Right hindlimb (tissue), 1 donor: ENCODE measurements at regions not wholly inside any gene's neighbourhood (a gene's known extent, or its start where the extent isn't known, plus 50 kb on each side); places are given as distances from the start of the nearest gene placed in this dataset.

Experiments
- DNase-seq: peaks from one replicate; pipeline ENCODE4 v3.0.0-alpha.2; 2018

DNA sequence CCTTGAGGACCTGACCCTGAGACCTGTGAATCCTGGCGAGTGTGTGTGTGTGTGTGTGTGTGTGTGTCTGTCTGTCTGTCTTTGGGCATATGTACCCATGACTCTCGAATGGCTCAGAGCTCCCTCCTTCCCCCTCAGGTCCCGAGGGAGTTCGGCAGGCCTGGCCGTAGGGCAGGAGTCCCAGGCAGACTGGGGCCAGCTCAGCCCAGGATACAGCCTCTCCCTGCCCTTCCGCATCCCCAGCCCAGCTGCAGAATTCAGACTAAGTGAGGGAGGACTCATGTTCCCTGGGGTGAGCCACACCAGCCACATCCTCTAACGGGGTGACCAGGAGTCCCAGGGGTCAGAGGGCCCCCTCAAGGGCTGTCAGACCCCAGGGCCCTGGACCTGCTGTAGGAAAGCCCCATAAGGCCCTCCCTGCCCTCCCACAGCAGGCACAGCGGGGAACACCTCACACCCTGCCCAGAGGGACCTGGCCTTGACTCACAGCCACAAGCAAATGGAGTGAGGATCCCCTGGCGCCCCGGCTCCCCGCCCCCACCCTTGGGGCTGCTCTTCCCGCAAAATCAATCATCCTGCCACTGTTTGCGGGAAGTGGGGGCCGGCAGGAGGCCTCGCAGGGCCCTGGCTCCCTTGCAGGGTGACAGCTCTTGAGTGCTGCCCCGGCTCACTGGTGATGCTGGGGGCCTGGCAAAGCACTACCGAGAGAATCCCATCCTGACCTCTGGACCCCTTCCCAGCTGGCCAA lies 101.7 kb upstream of the CASZ1 start:
- DNase-seq: no peak

DNA sequence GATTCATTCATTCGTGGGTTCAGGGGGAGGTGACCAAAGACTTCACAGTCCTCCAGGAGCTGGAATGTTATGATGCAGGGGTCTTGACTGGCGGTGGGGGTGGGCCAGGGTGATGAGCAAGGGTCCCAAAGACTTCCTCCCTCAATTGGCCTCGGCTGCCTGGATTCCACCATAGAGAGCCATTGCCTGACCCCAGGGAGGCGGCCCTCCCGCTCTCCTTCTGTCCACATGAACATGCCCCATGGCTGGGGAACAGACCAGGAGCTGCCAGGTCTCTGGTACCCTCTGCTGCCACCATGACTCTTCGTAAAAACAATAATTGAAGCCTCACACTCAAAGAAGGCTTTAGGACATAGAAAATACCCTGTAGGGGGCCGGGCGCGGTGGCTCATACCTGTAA lies 102.5 kb upstream of the CASZ1 start:
- DNase-seq: no peak

DNA sequence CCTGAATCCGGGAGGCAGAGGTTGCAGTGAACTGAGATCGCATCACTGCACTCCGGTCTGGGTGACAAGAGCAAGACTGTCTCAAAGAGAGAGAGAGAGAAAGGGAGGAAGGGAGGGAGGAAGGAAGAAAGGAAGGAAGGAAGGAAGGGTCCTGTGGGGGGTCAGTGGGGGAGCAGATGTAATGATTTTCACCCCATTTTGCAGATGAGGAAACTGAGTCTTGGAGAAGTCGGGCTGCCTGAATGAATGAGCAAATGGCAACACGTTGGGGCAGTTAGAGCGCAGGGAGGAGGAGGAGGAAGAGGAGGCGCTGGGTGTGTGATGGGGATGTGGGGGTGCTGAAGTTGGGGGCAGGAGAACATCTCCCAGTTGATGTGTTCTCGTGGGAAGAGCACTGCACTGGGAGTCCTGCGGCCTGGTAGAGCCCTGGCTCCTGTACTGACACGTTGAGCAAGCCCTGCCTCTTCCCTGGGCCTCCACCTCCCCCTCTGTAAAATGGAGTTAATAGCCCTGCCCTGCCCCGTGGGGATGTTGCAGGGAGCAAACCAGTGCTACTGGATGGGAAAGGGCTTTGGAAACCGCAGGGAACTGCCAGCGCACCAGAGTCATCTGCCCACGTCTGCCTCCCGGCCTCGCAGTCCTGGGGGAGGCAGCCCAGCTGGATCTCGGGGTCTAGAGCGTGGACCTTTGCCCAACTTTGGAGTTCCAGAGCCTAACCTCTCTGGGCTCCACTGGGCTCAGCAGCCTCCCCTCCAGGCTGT lies 103.2 kb upstream of the CASZ1 start:
- DNase-seq: no peak

DNA sequence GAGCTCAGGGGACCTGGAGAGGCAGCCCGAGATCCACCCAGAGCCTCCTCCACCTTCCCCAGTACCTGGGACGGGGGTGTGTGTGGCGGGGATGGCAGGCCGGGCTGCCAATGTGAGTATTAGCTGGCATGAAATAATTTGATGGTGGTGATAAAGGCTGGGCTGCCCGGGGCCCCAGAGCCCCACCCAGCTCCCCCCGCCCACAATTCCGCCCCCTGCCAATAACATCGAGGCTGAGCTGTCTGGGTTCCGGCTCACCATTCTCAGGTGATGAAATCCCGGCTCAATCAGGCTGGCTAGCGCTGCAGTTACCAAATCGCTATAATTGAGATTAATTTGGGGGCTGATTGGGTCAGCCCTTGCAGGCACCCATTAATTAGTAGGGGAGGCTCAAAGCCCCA lies 103.8 kb upstream of the CASZ1 start:
- DNase-seq: no peak

DNA sequence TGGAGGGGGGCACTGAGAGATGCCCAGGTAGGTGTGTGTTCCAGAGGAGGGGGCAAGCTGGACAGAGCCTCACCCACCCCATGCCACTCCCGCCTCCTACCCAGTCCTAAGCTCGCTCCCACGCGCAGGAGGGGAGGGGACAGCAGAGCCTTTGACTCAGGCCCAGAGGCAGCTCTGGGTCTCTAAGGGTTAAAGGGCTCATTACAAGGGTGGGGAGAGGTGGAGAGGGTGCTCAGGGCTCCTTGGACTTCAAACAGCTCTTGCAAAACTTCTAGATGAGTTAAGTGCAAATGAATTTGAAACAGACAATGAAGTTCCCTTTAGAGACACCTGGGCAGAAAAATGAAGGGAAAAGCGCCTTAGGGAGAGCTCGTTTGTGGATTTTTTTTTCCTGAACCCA lies 104.2 kb upstream of the CASZ1 start:
- no peak for DNase-seq

DNA sequence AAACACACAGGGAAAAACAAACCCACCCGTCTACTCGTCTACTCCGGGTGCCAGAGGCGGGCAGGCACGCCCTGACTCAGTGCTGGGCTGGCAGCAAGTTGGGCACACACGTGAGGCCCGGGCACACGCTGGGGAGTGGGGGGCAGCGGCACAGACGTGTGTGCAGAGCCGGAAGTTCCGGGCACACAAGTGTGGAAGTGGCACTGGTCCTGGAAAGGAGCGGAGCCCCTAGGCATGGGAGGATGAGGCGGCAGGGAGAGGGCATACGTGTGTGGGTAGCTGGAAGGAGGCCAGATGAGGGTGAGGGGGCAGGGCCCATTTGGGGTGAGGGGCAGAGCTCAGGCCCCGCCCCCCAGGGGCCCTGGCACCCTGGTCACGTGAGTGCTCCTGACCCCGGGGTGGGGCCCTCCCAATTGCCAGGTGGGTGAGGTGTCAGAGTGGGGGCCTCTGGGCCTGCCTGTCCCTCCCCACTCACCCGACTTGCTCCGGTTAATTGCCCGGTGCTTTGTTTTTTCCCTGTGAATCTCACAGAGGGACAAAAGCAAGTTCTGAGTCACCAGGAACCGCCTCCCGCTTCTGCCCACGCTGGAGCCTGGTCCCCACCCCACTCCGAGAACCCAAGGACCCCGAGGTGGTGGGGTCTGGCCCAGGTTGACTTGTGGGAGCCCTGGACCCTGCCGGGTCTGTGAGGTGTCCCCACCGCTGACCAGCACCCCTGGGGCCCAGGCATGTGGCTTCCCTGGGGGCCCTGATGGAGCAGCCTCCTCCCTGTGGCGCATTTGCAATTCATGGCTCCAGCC lies 104.8 kb upstream of the CASZ1 start:
- DNase-seq: no peak

DNA sequence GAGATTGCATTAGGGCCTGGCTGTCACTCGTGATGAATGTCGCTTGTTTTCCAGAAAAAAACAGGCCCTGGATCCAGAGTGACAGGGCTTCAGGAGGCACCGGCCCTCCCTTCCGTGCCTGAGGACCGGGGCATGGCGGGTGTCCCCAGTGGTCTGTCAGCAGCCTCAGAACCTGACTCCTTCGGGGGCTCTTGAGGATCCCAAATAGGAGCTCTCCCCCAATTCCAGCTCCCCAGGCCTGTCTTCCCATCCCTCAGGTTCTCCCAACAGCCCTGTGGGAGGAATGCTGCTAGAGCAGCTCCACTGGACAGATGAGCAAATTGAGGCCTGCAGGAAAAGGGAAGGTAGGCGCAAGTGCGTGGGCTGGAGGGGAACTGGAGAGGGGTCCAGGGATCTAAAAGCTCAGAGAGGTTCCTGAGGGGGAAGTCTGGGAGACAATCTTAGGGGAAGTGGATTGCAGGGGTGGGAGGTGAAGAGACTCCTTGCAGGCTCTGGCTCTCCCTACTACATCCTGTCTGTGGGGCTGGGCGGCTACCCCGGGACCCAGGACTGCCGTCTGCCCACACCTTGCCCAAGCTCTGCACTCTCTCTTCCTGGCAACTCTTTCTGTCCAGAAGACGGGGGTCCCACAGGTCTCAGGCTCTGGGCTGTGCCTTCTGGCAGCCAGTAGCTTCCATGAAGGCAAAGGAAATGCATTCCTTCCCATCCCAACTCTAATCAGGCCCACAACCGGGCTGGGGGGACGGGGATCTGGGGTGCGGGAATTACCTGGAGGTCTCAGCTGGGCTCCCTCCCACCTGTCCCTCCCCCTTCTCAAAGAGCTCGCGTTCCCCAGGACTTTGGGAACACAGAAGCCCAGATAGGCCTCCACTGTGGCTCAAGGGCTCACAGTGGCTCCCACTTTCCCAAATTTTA lies 105.7 kb upstream of the CASZ1 start:
- no peak for DNase-seq

DNA sequence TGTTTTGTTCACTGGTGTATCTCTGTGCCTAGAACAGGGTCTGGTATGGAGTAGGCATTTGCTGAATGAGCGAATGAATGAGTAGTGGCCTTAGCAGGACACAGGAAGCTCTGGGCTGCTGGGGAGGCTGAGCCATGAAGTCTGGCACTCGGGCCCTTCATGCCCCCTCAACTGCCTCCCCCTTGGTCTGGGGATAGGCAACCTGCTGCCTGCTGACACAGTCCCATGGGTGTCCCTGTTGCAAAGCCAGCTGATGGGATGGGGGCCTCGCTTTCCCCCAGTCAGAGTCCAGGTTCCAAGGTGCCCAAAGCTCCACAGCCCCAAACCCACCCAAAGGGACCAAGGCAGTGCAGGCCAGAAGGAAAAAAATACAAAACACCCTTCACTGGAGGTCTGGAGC lies 107.0 kb upstream of the CASZ1 start:
- no peak for DNase-seq

DNA sequence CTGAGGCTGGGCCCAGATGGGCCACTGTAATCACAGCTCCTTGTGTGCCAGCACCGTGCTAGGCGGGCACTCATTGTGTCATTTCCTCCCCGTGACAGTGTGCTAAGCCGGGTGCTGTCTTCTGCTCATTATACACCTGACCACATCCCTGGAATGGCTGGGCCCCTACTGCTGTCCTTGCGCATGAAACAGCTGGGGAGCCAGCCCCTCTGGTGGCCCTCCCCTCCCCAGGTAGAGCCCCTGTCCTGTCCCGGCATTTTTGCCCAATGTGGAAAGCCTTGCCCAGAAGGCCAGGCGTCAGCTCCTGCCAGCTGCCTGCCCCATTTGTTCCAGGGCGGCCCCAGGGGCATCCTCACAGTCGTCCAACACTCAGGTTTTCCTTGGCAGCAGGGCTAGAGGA lies 107.4 kb upstream of the CASZ1 start:
- no peak for DNase-seq

DNA sequence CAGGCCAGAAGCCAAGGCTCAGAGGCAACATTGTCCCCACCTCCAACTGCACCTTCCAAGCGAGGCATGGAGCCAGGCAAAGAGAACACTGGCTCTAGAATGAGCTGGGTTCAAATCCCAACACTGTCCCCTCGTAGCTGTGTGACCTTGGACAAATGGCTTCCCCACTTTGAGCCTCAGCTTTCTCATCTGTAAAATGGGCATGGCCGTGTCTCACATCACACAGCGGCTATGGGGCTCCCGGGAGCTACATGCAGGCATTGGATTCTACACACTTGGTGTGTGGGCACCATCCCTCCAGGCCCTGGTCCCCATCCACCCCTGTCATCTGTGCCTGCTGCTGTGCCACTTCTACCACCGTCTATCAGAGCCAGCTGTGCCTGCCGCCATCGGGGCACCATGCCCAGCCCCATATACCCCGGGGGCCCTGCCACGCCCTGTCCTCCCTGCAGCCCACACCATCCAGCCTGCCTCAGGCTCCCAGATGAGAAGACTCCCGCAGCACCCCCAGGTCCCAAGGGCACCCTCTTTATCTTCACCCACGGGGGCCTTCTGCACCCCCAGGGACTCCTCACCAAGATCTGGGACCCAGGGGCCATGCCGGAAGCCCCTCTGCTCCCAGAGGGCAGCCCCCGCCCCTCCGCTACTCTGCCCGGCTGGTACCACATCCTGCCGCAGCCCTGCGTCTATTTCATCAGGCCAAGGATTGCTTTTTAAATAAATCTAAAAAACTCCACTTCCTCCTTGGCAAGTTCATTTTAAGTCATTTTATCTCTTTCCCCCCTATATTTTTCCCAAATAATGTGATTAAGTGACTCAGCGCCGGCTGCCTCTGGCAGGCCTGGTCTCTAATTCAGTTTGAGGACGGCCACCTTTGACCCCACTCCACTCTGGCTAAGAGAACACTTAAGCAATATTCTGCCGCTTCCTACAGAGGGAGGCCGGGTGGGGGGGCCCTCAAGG lies 107.8 kb upstream of the TARDBP start:
- no peak for DNase-seq

DNA sequence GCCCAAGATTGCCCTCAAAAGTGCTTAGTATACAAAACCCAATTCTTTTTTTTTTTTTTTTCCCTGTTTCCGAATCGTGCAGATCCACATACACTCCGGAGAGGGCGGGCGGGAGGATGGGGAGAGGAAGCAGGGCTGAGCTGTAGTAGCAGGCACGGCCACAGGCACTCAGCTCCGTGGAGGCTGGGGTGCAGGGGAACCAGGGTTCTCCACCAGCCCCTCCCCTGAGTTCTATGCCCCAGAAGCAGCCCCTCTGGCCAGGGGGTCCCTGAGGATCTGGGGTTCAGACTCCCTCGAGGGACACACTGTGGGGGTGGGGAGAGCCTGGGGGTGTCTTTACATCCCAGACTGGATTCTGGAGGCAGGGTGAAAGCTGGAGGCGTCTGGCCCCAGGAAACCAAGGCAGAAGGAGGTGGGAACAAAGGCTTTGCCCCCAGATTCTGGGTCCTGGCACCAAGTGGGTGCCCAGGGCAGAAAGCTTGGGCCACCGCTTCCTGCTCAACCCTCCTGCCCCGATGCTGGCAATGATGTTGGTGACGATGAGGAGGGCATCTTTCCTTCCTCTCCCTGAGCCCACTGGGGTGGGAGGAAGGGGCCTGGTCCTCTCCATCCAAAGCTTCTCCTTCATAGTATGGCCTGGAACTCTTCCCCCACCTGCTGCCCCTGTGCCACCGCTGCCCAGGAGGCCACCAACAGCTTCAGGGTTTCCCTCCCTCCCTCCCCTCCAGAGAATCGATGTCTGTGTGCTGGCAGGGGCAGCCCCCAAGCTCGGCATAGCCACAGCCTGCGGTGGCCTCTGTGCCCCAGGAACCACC lies 106.4 kb upstream of the TARDBP start:
- no peak for DNase-seq

DNA sequence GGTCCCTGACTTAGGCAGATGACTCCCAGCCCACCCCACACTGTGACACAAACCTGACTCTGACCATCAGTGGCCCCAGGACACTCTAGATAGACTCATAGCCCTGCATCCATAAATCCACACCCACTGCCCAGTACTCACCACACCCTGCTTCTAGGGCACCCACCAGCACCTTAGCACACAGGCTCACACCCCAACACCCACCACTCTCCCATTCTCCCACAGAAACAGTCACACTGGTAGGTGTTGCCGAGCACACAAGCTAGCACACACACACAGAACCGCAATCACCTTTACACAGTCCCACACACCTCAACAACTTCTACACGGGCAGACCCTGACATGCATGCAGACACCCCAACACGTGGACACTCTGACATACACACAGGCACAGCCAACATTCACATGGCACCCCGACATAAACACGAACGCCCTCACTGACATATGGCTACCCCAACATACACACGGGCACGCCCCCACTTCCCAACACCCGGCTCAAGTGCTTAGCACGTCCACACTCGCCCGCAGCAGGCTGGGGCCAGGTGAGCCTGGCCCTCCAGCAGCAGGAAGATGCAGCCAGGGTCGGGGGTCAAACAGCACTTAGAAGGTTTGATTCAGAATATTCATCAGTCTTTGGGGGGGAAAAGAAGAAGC lies 105.5 kb upstream of the TARDBP start:
- no peak for DNase-seq

DNA sequence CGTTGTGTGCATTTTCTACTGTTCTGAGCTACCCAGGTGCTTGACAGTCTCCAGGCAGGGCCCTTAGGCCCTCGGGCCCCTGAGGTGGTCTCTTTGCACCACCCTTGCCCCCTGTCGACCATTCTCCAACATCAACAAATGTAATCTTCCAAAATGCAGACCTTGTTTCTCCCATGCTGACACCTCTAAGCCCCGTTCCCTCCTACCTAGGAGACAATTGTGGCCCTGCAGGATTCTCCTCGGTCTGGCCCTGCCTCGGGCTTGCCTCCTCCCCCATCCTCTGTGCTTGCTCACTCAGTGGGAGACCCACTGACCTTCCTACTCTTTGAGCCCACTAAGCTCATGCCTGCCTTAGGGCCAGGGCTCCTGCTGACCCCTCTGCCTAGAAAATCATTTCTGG lies 104.2 kb upstream of the TARDBP start:
- no peak for DNase-seq

DNA sequence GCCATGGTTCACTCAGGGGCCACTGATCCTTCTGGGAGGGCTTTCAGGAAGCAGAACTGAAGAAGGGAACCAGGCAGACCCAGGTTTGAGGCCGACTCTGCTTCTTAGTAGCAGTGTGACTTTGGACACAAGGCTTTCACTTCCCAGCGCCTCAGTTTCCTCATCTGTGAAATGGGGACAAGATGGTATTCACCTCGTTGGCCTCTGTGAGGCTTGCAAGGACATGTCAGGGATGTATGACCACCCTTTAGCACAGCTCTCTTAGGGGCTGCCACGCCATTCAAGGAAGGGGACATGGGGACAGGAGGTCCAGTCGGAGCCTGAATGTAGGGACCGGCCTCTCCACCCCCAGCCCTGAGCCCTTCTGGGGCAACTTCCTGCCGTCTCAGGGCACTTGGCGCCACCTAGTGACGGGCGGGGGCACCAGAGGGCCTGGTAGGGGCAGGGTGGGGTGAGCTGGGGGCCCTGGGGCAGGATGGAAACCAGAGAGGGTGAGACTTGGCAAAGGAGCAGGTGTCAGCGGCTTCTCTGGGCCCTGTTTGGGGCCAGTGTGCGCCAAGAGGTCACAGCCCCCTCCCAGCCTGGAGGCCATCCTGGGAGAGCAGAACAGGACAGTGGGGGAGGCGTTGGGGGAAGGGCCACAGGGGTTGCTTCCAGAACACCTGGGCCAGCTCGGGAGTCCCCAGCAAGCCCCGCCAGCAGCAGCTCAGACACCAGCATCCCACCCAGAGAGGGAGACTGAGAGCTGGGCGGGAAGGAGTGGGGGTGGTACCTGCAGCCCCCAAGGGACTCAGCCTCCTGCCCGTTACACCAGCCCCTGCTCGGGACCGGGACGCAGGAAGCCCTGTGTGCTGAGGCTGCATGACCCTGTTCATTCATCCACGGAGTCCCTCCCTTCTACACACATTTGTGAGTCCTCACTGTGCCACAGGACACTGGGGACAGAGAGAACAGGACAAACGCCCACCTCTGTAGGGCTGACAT lies 102.5 kb upstream of the TARDBP start:
- DNase-seq: no peak

DNA sequence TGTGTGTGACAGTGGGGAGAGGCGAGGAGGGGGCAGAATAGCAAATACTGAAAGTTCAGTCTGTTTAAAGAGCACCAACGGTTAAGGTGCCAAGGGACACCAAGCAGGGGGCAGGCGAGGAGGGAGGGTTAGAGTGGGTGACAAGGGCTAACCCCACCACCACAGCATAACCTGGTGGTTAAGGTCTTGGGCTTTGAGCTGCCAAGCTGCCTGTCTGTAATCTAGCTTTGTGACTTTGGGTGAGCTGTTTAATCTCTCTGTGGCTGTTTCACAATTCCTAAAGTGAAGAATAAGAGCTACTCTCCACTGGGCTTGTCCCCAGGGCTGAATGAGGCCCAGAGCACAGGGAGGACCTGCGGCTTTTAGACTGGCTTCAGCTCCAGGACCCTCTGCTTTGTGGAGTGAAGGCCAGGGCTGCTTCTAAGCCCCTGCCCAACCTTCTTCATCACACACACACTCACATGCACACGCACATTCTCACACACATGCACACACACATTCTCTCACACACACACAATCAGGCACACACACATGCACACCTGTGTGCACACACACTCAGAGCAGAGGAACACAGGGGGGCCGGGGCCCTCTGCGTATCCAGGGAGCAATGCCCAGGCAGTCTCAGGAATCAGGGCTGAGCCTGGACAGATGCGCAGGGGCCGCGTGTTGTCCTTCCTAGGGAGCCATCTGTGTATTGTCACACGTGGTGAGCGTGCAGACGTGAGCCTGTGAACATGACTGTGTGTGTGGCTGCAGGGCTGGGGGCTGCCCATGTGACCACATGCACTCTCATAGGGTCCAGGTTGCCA lies 101.6 kb upstream of the TARDBP start:
- DNase-seq: no peak

DNA sequence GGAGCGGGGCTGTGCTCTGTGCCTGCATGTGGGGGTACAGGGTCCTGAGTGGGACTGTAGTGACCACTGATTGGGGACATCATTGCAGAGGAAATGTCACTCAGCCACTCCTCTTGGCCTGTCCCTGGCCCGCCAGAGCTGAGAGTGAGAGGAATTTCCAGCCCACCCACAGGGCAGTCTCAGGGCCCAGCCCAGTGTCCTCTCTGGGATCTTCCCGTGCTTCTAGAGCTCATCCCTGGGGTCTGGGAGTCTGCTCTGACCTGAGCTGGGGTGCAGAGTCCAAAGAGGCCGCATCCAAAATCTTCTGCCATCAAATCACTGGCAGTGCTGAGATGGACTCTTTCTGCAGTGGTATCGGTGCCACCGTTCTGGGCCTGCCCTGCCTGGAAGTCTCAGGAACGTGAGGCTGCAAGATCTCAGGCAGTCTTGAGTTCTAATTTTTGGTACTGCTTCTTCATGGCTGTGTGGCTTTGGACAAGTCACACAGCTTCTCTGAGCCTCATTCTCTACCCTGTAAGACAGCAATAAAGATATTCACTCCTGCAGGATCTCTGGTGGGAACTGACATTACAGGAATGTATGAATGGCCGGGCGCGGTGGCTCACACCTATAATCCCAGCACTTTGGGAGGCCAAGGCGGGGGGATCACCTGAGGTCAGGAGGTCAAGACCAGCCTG lies 100.8 kb upstream of the TARDBP start:
- no peak for DNase-seq

DNA sequence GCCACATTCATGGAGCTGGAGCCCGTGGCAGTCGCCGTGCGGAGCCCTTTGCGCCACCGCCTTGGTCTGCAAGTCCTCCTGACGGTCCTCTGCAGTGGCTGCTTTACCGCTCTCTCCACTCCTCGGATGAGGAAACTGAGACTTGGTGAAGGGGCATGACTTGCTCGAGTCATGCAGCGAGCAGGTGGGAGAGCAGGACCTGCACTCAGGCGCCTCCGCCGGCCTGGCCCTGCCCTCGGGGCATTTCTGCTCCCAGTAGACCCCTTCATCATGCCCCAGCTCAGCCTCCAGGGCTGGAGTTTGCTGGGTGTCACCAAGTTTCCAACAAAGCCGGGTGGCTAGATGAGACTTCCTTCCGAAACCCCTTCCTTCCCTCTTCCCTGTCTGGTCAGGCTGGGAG lies 100.0 kb upstream of the TARDBP start:
- no peak for DNase-seq
